Mesendoderm (in vitro differentiated cells): ENCODE measurements at regions not wholly inside any gene's neighbourhood (a gene's known extent, or its start where the extent isn't known, plus 50 kb on each side); places are given as distances from the start of the nearest gene placed in this dataset.

Experiments used
- DNase-seq: peaks from one replicate; pipeline ENCODE4 v3.0.0; 2013
- H2AK5ac ChIP-seq: 2 replicates; pipeline ENCODE4 v1.6.1; 2013; ENCODE audit warnings: low read length, inconsistent platforms
- H2BK120ac ChIP-seq: 2 replicates; pipeline ENCODE4 v1.6.1; 2013; ENCODE audit warnings: low read depth, mild to moderate bottlenecking, low read length, moderate library complexity, mixed read lengths
- H2BK15ac ChIP-seq: replicated peaks from 2 replicates; pipeline ENCODE4 v1.6.1; 2013; ENCODE audit warnings: low read depth, mild to moderate bottlenecking, moderate library complexity
- H2BK5ac ChIP-seq: 2 replicates; pipeline ENCODE4 v1.6.1; 2013; ENCODE audit warnings: low read length, inconsistent platforms
- H3K18ac ChIP-seq: 2 replicates; pipeline ENCODE4 v1.6.1; 2013; ENCODE audit warnings: mild to moderate bottlenecking, low read length, mixed read lengths
- H3K23ac ChIP-seq: one replicate; pipeline ENCODE4 v1.6.1; 2013; ENCODE audit warnings: low read length
- H3K27ac ChIP-seq: 2 replicates; pipeline ENCODE4 v1.5.1; 2013; ENCODE audit warnings: low read depth, mild to moderate bottlenecking, inconsistent platforms, low read length, moderate library complexity
- H3K27me3 ChIP-seq: 2 replicates; pipeline ENCODE4 v1.6.1; 2013; ENCODE audit warnings: low read length, control low read depth, mild to moderate bottlenecking, inconsistent platforms; ENCODE audit not compliant: insufficient read depth, poor library complexity
- H3K36me3 ChIP-seq: 2 replicates; pipeline ENCODE4 v1.6.1; 2013; ENCODE audit warnings: low read length, inconsistent platforms; ENCODE audit not compliant: control insufficient read depth, insufficient read depth
- H3K4ac ChIP-seq: one replicate; pipeline ENCODE4 v1.6.1; 2013; ENCODE audit warnings: low read depth, mild to moderate bottlenecking, low read length, moderate library complexity
- H3K4me1 ChIP-seq: 2 replicates; pipeline ENCODE4 v1.6.1; 2013; ENCODE audit warnings: low read depth, low read length, inconsistent platforms; ENCODE audit not compliant: control insufficient read depth
- H3K4me2 ChIP-seq: 2 replicates; pipeline ENCODE4 v1.6.1; 2013; ENCODE audit warnings: low read length
- H3K4me3 ChIP-seq: 2 replicates; pipeline ENCODE4 v1.5.1; 2013; ENCODE audit warnings: mild to moderate bottlenecking, low read length
- H3K56ac ChIP-seq: one replicate; pipeline ENCODE4 v1.6.1; 2013; ENCODE audit warnings: low read length
- H3K79me1 ChIP-seq: 2 replicates; pipeline ENCODE4 v1.6.1; 2013; ENCODE audit warnings: low read length, inconsistent platforms
- H3K79me2 ChIP-seq: 2 replicates; pipeline ENCODE4 v1.6.1; 2013; ENCODE audit warnings: mild to moderate bottlenecking, low read length; ENCODE audit not compliant: control insufficient read depth, insufficient read depth
- H3K9ac ChIP-seq: 2 replicates; pipeline ENCODE4 v1.6.1; 2013; ENCODE audit warnings: low read length, inconsistent platforms
- H4K5ac ChIP-seq: one replicate; pipeline ENCODE4 v1.6.1; 2013; ENCODE audit warnings: low read length
- H4K8ac ChIP-seq: one replicate; pipeline ENCODE4 v1.6.1; 2013; ENCODE audit warnings: low read depth, mild to moderate bottlenecking, control low read depth, low read length, moderate library complexity
- WGBS: extraction: QIAGEN DNeasy Blood & Tissue Kit; methylation state at CpG from one replicate; pipeline ENCODE4 v1.1.7; 2013; ENCODE audit warnings: low lambda C conversion rate, missing lambda C conversion rate; ENCODE audit not compliant: insufficient coverage; ENCODE audit errors: extremely low coverage; 5-methylcytosine and 5-hydroxymethylcytosine counted together

DNA sequence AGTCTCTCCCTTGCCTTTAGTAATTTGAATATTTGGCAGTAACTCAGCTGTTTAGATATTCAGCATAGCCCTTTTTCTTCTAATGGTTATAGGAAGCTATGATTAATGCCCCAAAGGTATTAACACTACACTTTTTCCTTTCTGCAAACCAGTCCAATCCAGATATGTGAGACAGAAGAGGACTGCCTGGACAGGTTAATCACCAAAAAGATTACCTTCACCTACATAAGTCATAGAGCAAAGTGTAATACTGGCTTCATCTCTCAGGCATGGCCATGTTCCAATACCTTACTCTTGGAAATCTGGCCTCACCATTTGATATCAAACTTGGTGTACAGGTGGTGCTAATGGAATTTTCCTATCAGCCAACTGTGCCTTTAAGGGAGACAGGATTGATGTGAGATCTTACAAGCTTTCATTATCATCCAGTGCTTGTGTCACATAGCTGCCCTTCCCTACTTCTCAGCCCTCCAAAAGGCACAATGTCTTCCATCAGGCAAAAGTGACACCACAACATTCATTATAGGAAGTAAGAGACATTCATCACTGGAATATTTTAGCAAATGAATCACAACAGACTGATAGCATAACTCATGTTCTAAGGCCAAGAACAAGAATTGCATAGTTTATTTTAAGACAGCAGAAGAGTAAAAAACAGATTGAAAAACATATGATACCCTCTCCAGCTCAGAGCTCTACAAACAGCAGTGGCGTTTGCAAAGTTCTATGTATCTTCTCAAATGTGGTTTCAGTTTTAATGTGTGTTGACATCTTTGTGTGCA, 91.2 kb upstream of the PAM start:
- Histone ChIP-seq H3K23ac (no peak overlapping the region), H3K56ac (no peak overlapping the region), H4K5ac (no peak overlapping the region), H2BK15ac (no peak overlapping the region), H3K4me3 (no peak overlapping the region), H3K79me1 (no peaks in the 10 kb centered on the region), H3K4ac (no peak overlapping the region), H4K8ac (no peak overlapping the region), H3K4me2 (no peak overlapping the region), H3K36me3 (no peaks in the 10 kb centered on the region), H3K9ac (no peak overlapping the region), H3K4me1 (peaks cover 11% of the 10 kb centered on the region), H2BK5ac (no peak overlapping the region), H3K27me3 (no peaks in the 10 kb centered on the region), H2BK120ac (no peak overlapping the region), H3K27ac (no peak overlapping the region), H2AK5ac (no peak overlapping the region), H3K79me2 (no peaks in the 10 kb centered on the region), H3K18ac (no peak overlapping the region)
- no CpG with 5 or more reads among the region's 1 CpG for WGBS
- no peak for DNase-seq

DNA sequence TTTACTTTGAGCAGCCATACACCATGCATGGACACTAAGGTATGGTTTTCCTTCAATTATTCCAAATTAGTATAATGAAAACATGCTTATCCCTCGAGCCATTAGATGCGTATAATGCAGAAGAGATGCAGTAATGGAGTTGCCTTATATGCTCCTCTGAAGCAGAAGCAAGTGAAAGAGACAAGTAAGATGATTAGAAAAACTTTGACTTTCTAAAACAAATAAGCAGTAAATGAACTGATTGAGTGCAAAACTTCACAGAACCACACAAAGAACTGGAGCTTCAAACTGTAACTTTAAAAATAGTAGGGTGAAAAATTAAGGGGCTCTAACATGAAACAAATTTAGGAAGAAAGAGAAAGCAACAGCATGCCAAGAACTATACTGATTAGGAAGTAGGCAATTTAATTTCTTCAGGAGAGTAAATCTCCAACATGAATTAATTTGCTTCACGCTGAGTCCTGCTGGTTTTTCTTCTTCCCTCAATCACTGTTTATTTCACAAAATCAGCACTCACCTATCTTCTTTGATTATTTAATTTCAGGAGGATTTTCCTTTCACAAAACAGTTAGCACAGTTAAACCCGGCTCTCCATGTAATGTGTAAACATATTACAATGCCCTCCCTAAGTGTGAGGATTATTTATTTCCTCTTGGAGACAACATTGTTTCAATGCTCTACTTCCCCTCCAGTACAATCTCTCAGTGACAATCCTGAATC, 90.3 kb upstream of the PAM start:
- Histone ChIP-seq H3K36me3 (no peaks in the 10 kb centered on the region), H2BK5ac (no peak overlapping the region), H3K4me1 (peaks cover 13% of the 10 kb centered on the region), H4K8ac (no peak overlapping the region), H2BK120ac (no peak overlapping the region), H4K5ac (no peak overlapping the region), H3K23ac (no peak overlapping the region), H3K27me3 (no peaks in the 10 kb centered on the region), H2BK15ac (no peak overlapping the region), H3K9ac (no peak overlapping the region), H3K27ac (no peak overlapping the region), H3K79me1 (no peaks in the 10 kb centered on the region), H3K79me2 (no peaks in the 10 kb centered on the region), H3K56ac (no peak overlapping the region), H2AK5ac (no peak overlapping the region), H3K4me3 (no peak overlapping the region), H3K4ac (no peak overlapping the region), H3K18ac (no peak overlapping the region), H3K4me2 (no peak overlapping the region)
- WGBS, result no CpG with 5 or more reads among the region's 4 CpGs
- DNase-seq, result peak; percentile 32

DNA sequence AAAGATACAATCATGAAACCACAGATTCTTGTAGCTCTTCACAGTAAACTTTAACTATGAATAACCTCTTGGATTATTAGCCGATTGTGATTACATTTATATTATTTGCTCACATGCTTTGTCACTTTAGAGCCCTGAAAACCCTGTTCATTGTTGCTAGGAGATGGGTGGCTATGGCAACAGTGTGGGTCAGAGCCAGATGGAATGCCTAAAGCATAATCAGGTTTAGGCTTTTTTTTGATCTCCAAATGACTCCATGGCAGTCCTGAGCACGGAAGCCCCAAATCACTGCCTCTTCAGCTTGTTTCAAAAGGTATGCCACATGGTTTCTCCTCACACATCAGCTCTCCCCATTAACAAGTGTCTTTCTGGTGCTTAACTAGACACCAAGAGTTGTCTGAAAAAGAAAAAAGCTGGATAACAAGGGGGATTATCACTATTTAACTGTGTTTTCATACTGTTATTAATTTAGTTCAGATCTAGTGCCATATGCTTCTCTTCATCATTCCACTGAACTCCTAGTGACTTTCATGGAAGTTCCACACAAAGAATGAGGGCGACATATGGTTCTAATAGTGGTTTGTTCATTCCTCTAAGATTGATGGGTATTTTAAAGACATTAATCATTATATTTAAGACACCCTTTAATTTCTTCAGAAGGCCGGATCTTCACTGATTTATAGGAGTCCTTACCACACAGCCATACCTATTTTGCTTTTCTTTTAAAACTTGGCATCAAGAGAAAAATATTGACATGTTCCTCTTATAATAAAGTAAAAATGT, 88.8 kb upstream of the PAM start:
- Histone ChIP-seq H3K36me3 (no peaks in the 10 kb centered on the region), H3K4ac (no peak overlapping the region), H3K4me3 (no peak overlapping the region), H3K18ac (peak overlapping the region; percentile 80), H2AK5ac (no peak overlapping the region), H2BK15ac (no peak overlapping the region), H3K4me2 (no peak overlapping the region), H3K27me3 (no peaks in the 10 kb centered on the region), H3K9ac (no peak overlapping the region), H3K27ac (no peak overlapping the region), H3K4me1 (peaks cover 13% of the 10 kb centered on the region), H3K79me2 (no peaks in the 10 kb centered on the region), H3K56ac (no peak overlapping the region), H4K8ac (no peak overlapping the region), H2BK5ac (no peak overlapping the region), H3K79me1 (no peaks in the 10 kb centered on the region), H2BK120ac (no peak overlapping the region), H3K23ac (no peak overlapping the region), H4K5ac (no peak overlapping the region)
- peak; percentile 71 for DNase-seq
- WGBS, result no CpG with 5 or more reads among the region's 4 CpGs

DNA sequence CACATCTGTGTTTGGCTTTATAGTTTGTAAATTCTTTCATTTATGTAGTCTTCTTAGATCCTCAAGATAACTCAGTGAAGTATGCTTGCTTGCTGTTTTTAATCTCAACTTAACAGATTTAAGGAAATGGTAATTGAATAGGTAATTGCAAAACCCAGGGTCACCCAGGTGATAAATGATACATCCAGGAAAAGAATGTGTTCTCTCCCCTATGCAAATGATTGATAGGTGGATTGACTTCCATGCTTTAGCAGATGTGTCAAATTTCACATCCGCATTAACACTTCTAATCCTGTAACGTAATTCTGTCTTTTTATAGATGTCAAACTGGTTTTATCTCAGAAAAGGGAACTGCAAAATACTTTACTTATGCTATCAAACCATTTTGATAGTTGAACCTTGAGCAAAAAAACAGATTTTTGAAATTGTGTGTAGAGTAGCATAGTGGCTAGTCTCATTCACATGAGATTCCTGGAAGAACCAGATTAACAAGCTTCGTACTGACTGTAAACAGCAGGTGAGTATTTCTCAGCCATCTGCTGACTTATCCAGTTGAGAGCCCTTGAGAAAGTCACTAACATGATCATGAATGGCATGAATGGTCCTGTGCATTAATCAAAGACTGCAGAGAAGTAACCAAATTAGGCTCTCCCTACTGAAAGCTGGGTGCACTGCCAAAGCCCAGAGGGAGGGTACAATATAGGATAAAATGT, 86.7 kb upstream of the PAM start:
- Histone ChIP-seq H3K23ac (no peak overlapping the region), H4K8ac (no peak overlapping the region), H2AK5ac (no peak overlapping the region), H3K4me2 (no peak overlapping the region), H2BK15ac (no peak overlapping the region), H3K27me3 (no peaks in the 10 kb centered on the region), H3K56ac (no peak overlapping the region), H3K79me1 (no peaks in the 10 kb centered on the region), H3K18ac (no peak overlapping the region), H3K4ac (no peak overlapping the region), H2BK5ac (no peak overlapping the region), H2BK120ac (no peak overlapping the region), H3K4me1 (peaks cover 13% of the 10 kb centered on the region), H3K79me2 (no peaks in the 10 kb centered on the region), H3K9ac (no peak overlapping the region), H3K36me3 (no peaks in the 10 kb centered on the region), H4K5ac (no peak overlapping the region), H3K4me3 (no peak overlapping the region), H3K27ac (no peak overlapping the region)
- no CpG with 5 or more reads among the region's 3 CpGs for WGBS
- peak; percentile 34 for DNase-seq

DNA sequence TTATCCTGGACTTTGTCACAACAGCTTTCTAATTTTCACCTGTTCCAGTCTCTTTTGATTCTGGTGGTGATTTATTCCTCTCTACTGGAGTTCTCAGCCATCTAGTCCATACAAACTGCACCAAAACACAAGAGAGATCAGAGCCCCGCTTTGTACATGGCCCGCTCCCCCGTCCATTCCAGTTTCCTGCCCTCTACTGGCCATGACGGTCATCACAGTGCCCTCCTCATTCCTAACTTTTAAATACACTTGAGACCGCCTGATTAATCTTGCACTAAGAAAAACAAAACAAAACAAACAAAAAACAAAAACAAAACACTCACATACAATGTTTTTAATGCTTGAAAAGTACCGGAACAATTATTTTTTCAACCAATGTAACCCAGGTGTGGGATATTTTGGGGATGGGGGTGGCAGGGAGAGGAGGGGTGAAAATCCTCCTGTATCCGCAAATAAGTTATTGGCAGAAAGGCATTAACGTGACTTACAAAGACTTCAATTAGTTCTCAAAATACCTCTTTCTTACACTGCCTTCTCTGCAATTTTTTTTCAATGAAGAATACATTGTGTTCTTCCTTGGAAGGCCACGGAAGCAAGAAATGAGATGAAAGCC, 84.8 kb upstream of the PAM start:
- Histone ChIP-seq H3K23ac (no peak overlapping the region), H3K4me3 (no peak overlapping the region), H3K27ac (no peak overlapping the region), H3K9ac (no peak overlapping the region), H2BK5ac (no peak overlapping the region), H3K56ac (no peak overlapping the region), H3K4me1 (peaks cover 9% of the 10 kb centered on the region), H3K18ac (no peak overlapping the region), H4K8ac (no peak overlapping the region), H2BK120ac (no peak overlapping the region), H3K4ac (no peak overlapping the region), H2BK15ac (no peak overlapping the region), H3K4me2 (no peak overlapping the region), H3K27me3 (no peaks in the 10 kb centered on the region), H3K36me3 (no peaks in the 10 kb centered on the region), H3K79me2 (no peaks in the 10 kb centered on the region), H4K5ac (no peak overlapping the region), H2AK5ac (no peak overlapping the region), H3K79me1 (no peaks in the 10 kb centered on the region)
- DNase-seq, result peak; percentile 44
- WGBS, result no CpG with 5 or more reads among the region's 9 CpGs
